SU-DHL-6 (cell line): ENCODE measurements at regions not wholly inside any gene's neighbourhood (a gene's known extent, or its start where the extent isn't known, plus 50 kb on each side); places are given as distances from the start of the nearest gene placed in this dataset.

Source experiments
- CTCF ChIP-seq: fragments of 200-600 bp; sonication (generic); IDR thresholded peaks from one replicate; pipeline ENCODE4 v1.5.1; 2017; ENCODE audit warnings: antibody characterized with exemption, mild to moderate bottlenecking, low read length, moderate library complexity; ENCODE audit not compliant: insufficient read depth, poor library complexity, severe bottlenecking
- EZH2phosphoT487 ChIP-seq: fragments of 200-600 bp; sonication (generic), shearing (Covaris generic); conservative IDR thresholded peaks from 2 replicates; pipeline ENCODE4 v1.6.1; 2018; ENCODE audit warnings: mild to moderate bottlenecking, antibody characterized with exemption, low read length, moderate library complexity, mixed read lengths

- TF ChIP-seq CTCF = no peak
- no peak for TF ChIP-seq EZH2phosphoT487
Observed at GRCh38 chr13:85412448-85412847, 386.8 kb downstream of the SLITRK6 start.
